CD4-positive, alpha-beta memory T cell (primary cell): ENCODE measurements at regions not wholly inside any gene's neighbourhood (a gene's known extent, or its start where the extent isn't known, plus 50 kb on each side); places are given as distances from the start of the nearest gene placed in this dataset.

Experiments used
- CTCF ChIA-PET: fragments of 350-600 bp; sonication (Branson Sonifier 250); formaldehyde crosslinking; loops from one replicate; lab custom pipeline; 2021; ENCODE audit warnings: inconsistent platforms; ENCODE audit not compliant: partially characterized antibody; lab: Charles Lee
- POLR2A ChIA-PET: fragments of 350-600 bp; sonication (Branson Sonifier 250); formaldehyde crosslinking; loops from one replicate; lab custom pipeline; 2021; ENCODE audit not compliant: partially characterized antibody; lab: Charles Lee
- DNase-seq, 5 donors: peaks; one replicate each; pipeline versions ENCODE4 v3.0.0 to v3.0.0-alpha.2; 2020 to 2022; ENCODE audit warnings: mixed read lengths in 1 of 5
- H3K27ac ChIP-seq: one replicate; pipeline ENCODE4 v1.7.0; 2013; ENCODE audit warnings: low read depth, low read length
- H3K27me3 ChIP-seq: 2 replicates; pipeline ENCODE4 v1.7.0; 2013; ENCODE audit warnings: mild to moderate bottlenecking, low read length, moderate library complexity; ENCODE audit not compliant: insufficient read depth
- H3K36me3 ChIP-seq: 2 replicates; pipeline ENCODE4 v1.7.0; 2013; ENCODE audit warnings: mild to moderate bottlenecking, low read length, moderate library complexity; ENCODE audit not compliant: insufficient read depth
- H3K4me1 ChIP-seq: 2 replicates; pipeline ENCODE4 v1.7.0; 2013; ENCODE audit warnings: mild to moderate bottlenecking, low read length, moderate library complexity; ENCODE audit not compliant: insufficient read depth
- H3K4me3 ChIP-seq, 2 donors: one replicate each; pipeline ENCODE4 v1.7.0; 2013; ENCODE audit warnings: low read length in 2 of 2, mild to moderate bottlenecking in 1 of 2
- H3K9me3 ChIP-seq, 2 donors: one replicate each; pipeline ENCODE4 v1.7.0; 2013; ENCODE audit warnings: low read length in 2 of 2, control low read depth in 1 of 2; ENCODE audit not compliant: control insufficient read depth in 1 of 2
- H3K27ac Mint-ChIP-seq, 7 donors: one replicate each; pipeline ENCODE4 v1.8.0; 2020 to 2021; ENCODE audit warnings: mixed read lengths in 7 of 7, mild to moderate bottlenecking in 6 of 7, inconsistent platforms in 3 of 7, moderate library complexity in 3 of 7
- H3K27me3 Mint-ChIP-seq, 2 donors: one replicate each; pipeline ENCODE4 v1.8.0; 2020 to 2021; ENCODE audit warnings: mixed read lengths in 2 of 2
- H3K36me3 Mint-ChIP-seq, 2 donors: one replicate each; pipeline ENCODE4 v1.8.0; 2020 to 2021; ENCODE audit warnings: mixed read lengths in 2 of 2, inconsistent platforms in 1 of 2, mild to moderate bottlenecking in 1 of 2
- H3K4me1 Mint-ChIP-seq, 4 donors: one replicate each; pipeline ENCODE4 v1.8.0; 2020 to 2021; ENCODE audit warnings: mixed read lengths in 4 of 4, mild to moderate bottlenecking in 1 of 4
- H3K4me3 Mint-ChIP-seq, 8 donors: one replicate each; pipeline ENCODE4 v1.8.0; 2020 to 2021; ENCODE audit warnings: mixed read lengths in 8 of 8, mild to moderate bottlenecking in 7 of 8, moderate library complexity in 6 of 8, inconsistent platforms in 3 of 8
- H3K9me3 Mint-ChIP-seq, 8 donors: one replicate each; pipeline ENCODE4 v1.8.0; 2020 to 2021; ENCODE audit warnings: mixed read lengths in 8 of 8, mild to moderate bottlenecking in 5 of 8, inconsistent platforms in 3 of 8, moderate library complexity in 1 of 8
- intact Hi-C: fragments of 100-400 bp; cut with micrococcal nuclease; formaldehyde crosslinking; loops from one replicate; pipeline ENCODE4 v1.15.1; 2023

DNA sequence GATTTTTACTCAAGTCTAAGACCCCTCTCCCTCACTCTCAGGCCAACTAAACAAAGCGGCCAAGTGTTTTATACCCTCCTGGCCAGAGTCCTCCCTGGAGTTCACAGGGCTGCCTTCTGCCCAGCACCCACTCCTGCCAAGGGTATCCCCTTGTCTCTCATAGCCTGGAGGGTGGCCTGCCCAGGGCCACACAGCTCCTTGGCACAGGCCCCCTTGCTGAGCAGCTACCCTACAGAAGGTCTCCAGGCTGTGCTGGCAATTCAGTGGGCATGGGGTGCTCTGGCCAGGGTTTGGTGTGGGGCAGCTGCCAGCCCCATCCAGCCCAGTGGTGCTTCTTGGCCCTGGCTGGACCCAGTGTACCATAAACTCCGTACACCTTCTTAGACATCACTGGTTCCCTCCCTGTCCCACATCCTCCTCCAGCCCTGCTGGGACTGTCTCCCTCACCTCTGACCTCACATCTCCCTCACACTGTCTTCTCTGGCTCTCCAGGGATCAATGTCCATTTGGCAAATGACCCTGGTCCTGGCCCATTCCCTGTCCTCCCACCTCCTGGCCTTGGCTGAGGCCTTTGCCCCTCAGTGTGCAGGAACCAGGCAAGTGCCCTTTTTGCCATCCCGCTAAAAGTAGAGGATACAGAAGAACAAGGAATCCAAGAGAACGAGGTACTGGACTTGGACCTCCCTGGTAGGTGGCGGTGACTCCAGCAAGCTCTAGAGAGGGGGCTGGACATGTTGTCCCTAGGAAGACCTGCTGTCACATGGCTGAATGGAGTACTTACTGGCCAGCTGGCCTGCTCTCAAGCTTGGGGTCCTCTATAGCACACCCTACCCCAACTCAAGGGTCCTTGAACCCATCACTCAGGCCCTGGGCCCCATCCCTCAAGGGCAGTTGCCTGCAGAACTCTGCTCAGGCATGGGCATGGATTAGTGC is 50.0 kb upstream of the TRPM1 start:
- Mint-ChIP-seq H3K9me3 (no peaks in the 10 kb centered on the region), H3K27me3 (peaks cover 2 to 4% of the 10 kb centered on the region in 2 donors), H3K27ac (no peak overlapping the region), H3K36me3 (no peaks in the 10 kb centered on the region), H3K4me3 (no peak overlapping the region), H3K4me1 (no peaks in the 10 kb centered on the region)
- Histone ChIP-seq H3K4me1 (no peaks in the 10 kb centered on the region), H3K4me3 (no peak overlapping the region), H3K27me3 (no peaks in the 10 kb centered on the region), H3K27ac (no peak overlapping the region), H3K9me3 (no peaks in the 10 kb centered on the region), H3K36me3 (no peaks in the 10 kb centered on the region)
- ChIA-PET POLR2A (no interaction called here), CTCF (interaction anchor here (1.5 kb wide), 1 partner anchor 23 kb away, joined by 3 read pairs; no protein-coding TSS in a partner anchor)
- no peak for DNase-seq
- intact Hi-C loops, result no loop called here

DNA sequence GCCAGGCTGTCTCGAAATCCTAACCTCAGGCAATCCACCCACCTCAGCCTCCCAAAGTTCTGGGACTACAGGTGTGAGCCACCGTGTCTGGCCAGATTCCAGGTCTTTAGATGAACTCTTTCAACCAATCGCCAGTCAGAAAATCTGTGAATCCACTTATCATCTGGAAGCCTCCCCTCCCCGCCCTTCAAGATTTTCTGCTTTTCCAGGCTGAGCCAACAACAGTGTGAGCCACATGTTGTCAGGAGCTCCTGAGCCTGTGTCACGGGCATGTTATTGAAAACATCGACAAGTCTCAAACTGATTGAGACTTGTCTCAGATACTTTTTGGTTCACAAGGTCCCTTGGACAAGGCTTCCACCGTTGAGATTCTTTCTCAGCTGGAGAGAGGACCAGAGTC is 52.0 kb upstream of the TRPM1 start:
- H3K27ac Mint-ChIP-seq, result no peak overlapping the region
- CTCF ChIA-PET, result no interaction called here
- no peak overlapping the region for H3K27ac ChIP-seq
- H3K27me3 ChIP-seq, result no peaks in the 10 kb centered on the region
- H3K4me3 Mint-ChIP-seq, result no peak overlapping the region
- no peak overlapping the region for H3K4me3 ChIP-seq
- intact Hi-C loops, result no loop called here
- H3K4me1 ChIP-seq, result no peaks in the 10 kb centered on the region
- H3K27me3 Mint-ChIP-seq, result peaks cover 2 to 5% of the 10 kb centered on the region in 2 donors
- no peaks in the 10 kb centered on the region for H3K9me3 Mint-ChIP-seq
- no peaks in the 10 kb centered on the region for H3K4me1 Mint-ChIP-seq
- no peaks in the 10 kb centered on the region for H3K9me3 ChIP-seq
- no peaks in the 10 kb centered on the region for H3K36me3 Mint-ChIP-seq
- POLR2A ChIA-PET, result no interaction called here
- DNase-seq, result no peak
- H3K36me3 ChIP-seq, result no peaks in the 10 kb centered on the region

DNA sequence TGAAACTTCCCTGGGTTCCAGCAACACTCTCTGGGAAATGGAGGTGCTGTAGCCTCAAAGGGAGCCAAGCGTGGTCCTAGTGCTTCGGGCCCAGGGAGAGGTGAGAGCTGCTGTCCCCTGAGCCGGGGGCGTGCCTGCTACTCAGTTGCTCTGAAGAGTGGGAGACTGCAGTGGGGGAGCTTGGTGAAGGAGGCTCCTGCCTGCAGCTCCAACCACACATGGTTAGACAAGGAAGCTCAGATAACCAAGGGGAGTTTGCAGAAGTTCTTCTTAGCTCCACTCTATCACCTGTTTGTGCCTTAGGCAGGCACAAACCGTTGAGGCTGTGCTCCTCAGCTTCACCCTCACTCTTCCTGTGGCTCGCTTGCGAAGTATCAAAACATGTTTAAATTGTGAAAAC is 53.6 kb upstream of the TRPM1 start:
- no peak overlapping the region for H3K27ac ChIP-seq
- no peak overlapping the region for H3K4me3 ChIP-seq
- Mint-ChIP-seq H3K4me1 (no peaks in the 10 kb centered on the region), H3K27me3 (peaks cover 2 to 5% of the 10 kb centered on the region in 2 donors), H3K9me3 (no peaks in the 10 kb centered on the region), H3K4me3 (no peak overlapping the region), H3K27ac (no peak overlapping the region), H3K36me3 (no peaks in the 10 kb centered on the region)
- no peaks in the 10 kb centered on the region for H3K9me3 ChIP-seq
- intact Hi-C loops, result no loop called here
- no peaks in the 10 kb centered on the region for H3K27me3 ChIP-seq
- POLR2A ChIA-PET, result no interaction called here
- CTCF ChIA-PET, result no interaction called here
- H3K4me1 ChIP-seq, result no peaks in the 10 kb centered on the region
- no peaks in the 10 kb centered on the region for H3K36me3 ChIP-seq
- DNase-seq, result no peak

DNA sequence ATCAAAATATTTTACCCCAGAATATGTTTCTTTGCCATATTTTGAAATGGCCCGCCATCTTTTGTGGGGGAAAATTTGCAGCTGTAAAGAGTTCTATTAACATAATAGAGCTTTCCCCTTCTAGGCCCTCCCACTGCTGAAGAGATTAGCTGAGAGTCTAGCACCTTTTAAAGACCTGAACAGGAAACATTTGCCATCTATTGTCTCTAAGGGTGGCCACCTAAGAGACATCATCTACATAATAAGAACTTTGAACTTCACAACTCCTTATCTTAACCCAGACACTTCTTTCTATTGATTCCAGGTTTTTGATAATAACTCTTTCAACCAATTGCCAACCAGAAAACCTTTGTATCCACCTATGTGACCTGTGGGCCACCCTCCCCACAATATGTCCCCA is 54.7 kb upstream of the TRPM1 start:
- no peak overlapping the region for H3K4me3 Mint-ChIP-seq
- Histone ChIP-seq H3K36me3 (no peaks in the 10 kb centered on the region), H3K4me1 (no peaks in the 10 kb centered on the region), H3K9me3 (no peaks in the 10 kb centered on the region), H3K4me3 (no peak overlapping the region), H3K27ac (no peak overlapping the region), H3K27me3 (no peaks in the 10 kb centered on the region)
- H3K36me3 Mint-ChIP-seq, result no peaks in the 10 kb centered on the region
- H3K27me3 Mint-ChIP-seq, result peaks cover 2 to 5% of the 10 kb centered on the region in 2 donors
- intact Hi-C loops, result no loop called here
- no peaks in the 10 kb centered on the region for H3K9me3 Mint-ChIP-seq
- ChIA-PET CTCF (interaction anchor here (1.2 kb wide), 1 partner anchor 494 kb away, joined by 3 read pairs; no protein-coding TSS in a partner anchor), POLR2A (no interaction called here)
- no peaks in the 10 kb centered on the region for H3K4me1 Mint-ChIP-seq
- H3K27ac Mint-ChIP-seq, result no peak overlapping the region
- DNase-seq, result no peak

DNA sequence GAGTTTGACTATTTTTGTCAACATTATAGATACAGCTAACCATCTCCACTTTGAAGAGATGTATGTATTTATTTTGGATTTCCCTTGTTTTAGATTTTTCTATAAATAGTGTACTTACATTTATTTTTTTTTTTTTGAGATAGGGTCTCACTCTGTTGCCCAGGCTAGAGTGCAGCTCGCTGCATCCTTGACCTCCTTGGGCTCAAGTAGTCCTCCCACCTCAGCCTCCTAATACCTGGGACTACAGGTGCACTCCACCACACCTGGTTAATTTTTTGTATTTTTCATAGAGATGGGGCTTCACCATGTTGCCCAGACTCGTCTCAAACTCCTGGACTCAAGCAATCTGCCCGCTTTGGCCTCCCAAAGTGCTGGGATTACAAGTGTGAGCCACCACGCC is 55.3 kb upstream of the TRPM1 start:
- CTCF ChIA-PET, result interaction anchor here (1.2 kb wide), 1 partner anchor 494 kb away, joined by 3 read pairs; no protein-coding TSS in a partner anchor
- POLR2A ChIA-PET, result no interaction called here
- Mint-ChIP-seq H3K4me3 (no peak overlapping the region), H3K36me3 (no peaks in the 10 kb centered on the region), H3K27me3 (peaks cover 2 to 5% of the 10 kb centered on the region in 2 donors), H3K9me3 (no peaks in the 10 kb centered on the region), H3K27ac (peak overlapping the region in 1 of 7 donors; percentile 60), H3K4me1 (no peaks in the 10 kb centered on the region)
- no peak for DNase-seq
- no peak overlapping the region for H3K4me3 ChIP-seq
- no peaks in the 10 kb centered on the region for H3K4me1 ChIP-seq
- no peaks in the 10 kb centered on the region for H3K36me3 ChIP-seq
- H3K27me3 ChIP-seq, result no peaks in the 10 kb centered on the region
- intact Hi-C loops, result no loop called here
- no peaks in the 10 kb centered on the region for H3K9me3 ChIP-seq
- H3K27ac ChIP-seq, result no peak overlapping the region

DNA sequence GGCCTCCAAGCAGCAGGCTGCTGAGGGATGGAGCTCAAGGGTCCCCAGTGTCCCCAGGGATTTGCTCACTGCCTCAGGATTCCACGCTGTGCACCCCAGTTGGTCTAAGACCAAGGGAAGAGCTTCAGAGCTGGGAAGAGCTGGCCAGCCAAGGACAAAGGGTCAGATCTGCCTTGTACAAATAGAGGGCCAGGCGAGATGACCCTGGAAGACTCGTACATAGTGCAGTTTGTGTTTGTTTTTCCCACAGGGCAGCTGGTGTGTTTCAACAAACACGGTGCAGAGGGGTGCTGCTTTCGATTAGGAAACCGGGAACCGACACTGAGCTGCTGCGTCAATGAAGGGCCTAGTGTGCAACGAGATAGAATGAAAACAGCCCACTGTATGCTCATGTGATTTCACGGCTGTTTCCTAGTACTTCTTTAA is 56.1 kb upstream of the TRPM1 start:
- H3K27me3 ChIP-seq, result no peaks in the 10 kb centered on the region
- intact Hi-C loops, result no loop called here
- no peaks in the 10 kb centered on the region for H3K4me1 Mint-ChIP-seq
- no peaks in the 10 kb centered on the region for H3K9me3 ChIP-seq
- peak overlapping the region in 1 of 7 donors; percentile 7 for H3K27ac Mint-ChIP-seq
- H3K27ac ChIP-seq, result no peak overlapping the region
- DNase-seq, result no peak
- POLR2A ChIA-PET, result interaction anchor here (0.5 kb wide), 1 partner anchor 666 kb away, joined by 4 read pairs; no protein-coding TSS in a partner anchor
- H3K4me3 Mint-ChIP-seq, result no peak overlapping the region
- CTCF ChIA-PET, result interaction anchor here (1.3 kb wide), 1 partner anchor 29 kb away, joined by 3 read pairs; no protein-coding TSS in a partner anchor
- no peak overlapping the region for H3K4me3 ChIP-seq
- H3K9me3 Mint-ChIP-seq, result no peaks in the 10 kb centered on the region
- H3K36me3 Mint-ChIP-seq, result no peaks in the 10 kb centered on the region
- no peaks in the 10 kb centered on the region for H3K36me3 ChIP-seq
- H3K27me3 Mint-ChIP-seq, result peaks cover 2 to 5% of the 10 kb centered on the region in 2 donors
- H3K4me1 ChIP-seq, result no peaks in the 10 kb centered on the region

DNA sequence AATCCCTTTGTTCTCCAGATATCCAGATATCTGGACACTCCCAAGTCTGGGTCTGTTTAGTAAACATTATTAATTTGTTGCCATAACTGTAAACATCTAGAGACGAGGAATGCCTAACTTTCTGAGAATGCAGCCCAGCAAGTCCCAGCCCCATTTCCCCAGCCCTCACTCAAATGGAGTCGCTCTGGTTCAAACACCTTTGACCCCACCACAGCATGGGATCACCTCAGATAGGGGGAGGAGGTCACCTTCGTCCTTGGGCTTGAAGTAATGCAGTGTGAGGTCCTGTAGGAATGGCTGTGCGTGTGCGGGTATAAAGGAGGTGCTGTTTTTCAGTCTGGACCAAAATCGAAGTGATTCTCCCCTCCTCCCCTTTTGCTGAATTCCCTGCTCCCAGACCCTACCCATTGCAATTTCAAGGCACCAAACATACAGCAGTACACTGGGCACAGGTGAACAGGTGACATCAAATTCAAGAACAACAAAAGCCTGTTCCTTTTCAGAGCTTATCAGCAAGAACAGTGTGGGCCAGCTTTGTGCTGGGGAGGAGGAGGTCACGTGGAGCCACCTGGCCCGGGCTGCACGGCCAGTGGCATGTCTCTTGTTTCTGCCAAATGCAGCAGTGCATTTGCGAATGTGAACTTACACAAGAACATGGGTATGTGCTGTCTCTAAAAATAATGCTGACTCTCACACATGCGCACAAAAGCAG is 57.5 kb upstream of the TRPM1 start:
- Mint-ChIP-seq H3K36me3 (no peaks in the 10 kb centered on the region), H3K27me3 (peaks cover 0 to 5% of the 10 kb centered on the region in 2 donors), H3K27ac (no peak overlapping the region), H3K4me1 (peaks cover 0 to 2% (median 0%) of the 10 kb centered on the region in 4 donors), H3K9me3 (no peaks in the 10 kb centered on the region), H3K4me3 (no peak overlapping the region)
- intact Hi-C loops, result no loop called here
- no peaks in the 10 kb centered on the region for H3K9me3 ChIP-seq
- POLR2A ChIA-PET, result no interaction called here
- H3K4me1 ChIP-seq, result no peaks in the 10 kb centered on the region
- DNase-seq, result no peak
- H3K27ac ChIP-seq, result no peak overlapping the region
- CTCF ChIA-PET, result interaction anchor here (1.0 kb wide), 1 partner anchor 30 kb away, joined by 5 read pairs; no protein-coding TSS in a partner anchor
- no peaks in the 10 kb centered on the region for H3K27me3 ChIP-seq
- H3K4me3 ChIP-seq, result no peak overlapping the region
- H3K36me3 ChIP-seq, result no peaks in the 10 kb centered on the region
